ENCODE measurements at regions not wholly inside any gene's neighbourhood (a gene's known extent, or its start where the extent isn't known, plus 50 kb on each side); places are given as distances from the start of the nearest gene placed in this dataset.

- TF ChIP-seq CTCF (IDR thresholded peaks at IDR 0.05): no peak
Measured at GRCh38 chr1:70567167-70567566, 156.1 kb downstream of the CTH start.

DNA sequence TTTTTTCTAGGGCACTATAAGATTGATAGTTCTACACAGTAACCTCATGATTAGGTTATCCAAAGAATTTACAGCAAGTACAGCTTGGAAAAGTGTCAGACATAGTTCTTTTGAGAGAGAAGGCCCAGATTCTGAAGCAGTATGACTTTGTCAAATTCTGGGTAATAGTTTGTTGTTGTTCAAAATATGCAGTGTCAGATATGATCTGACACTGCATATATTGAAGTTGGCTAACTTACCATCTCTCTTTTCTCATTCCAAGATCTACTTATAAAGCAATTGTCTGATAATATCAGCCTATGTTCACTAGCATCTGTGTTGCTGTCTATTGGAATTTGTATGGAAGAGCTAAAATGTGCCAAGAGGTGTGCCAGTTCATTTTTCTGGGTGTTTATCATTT, 160.1 kb downstream of the CTH start:
- TF ChIP-seq CTCF (IDR thresholded peaks at IDR 0.05): no peak

DNA sequence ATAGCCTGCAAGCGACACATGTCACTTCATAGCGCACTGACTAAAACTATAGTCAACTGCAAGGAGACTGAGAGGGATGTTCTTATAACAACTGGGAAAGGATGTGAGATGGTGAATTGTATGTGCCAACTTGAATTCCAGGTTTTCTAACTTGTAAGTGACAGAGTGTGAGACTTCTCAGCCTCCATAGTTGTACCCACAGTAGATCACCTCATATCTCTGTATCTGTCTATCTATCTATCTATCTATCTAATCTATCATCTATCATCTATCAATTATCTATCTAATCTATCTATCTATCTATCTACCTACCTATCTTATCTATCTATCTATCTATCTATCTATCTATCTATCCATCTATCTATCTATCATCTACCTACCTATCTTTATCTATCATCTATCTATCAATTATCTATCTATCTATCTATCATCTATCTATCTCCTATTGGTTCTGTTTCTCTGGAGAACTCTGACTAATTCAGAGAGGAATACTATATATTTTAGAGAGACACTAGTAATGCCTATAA, 162.3 kb downstream of the CTH start:
- TF ChIP-seq CTCF (IDR thresholded peaks at IDR 0.05): no peak

GRCh38 chr1:70581661-70582060, 170.6 kb downstream of the CTH start:
- no peak for TF ChIP-seq CTCF (IDR thresholded peaks at IDR 0.05)

GRCh38 chr1:70583522-70583921, 172.5 kb downstream of the CTH start:
- no peak for TF ChIP-seq CTCF (IDR thresholded peaks at IDR 0.05)

- no peak for TF ChIP-seq CTCF (IDR thresholded peaks at IDR 0.05)
Measured at GRCh38 chr1:70586046-70586445, 175.0 kb downstream of the CTH start.

GRCh38 chr1:70587872-70588366, 176.9 kb downstream of the CTH start:
- no peak for TF ChIP-seq CTCF (IDR thresholded peaks at IDR 0.05)

DNA sequence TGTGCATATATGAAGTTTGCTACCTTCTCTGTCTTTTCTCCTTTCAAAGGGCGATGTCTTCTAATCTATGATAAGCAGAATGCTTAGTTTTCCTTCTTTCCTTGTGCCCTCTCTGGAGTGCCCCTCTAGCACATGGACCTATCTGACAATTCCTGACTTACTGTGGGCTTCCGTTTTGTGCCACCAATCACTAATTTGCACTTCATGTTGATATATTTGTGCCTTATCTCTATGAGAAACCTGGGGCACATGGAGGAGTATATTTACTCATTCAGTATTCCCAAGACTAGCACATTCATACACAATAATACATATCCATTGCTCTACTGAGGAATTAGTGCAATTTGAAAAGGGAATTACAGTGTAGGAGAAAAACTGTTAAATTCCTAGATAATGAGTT, 197.7 kb downstream of the CTH start:
- TF ChIP-seq CTCF (IDR thresholded peaks at IDR 0.05): no peak

Data from LNCAP (cell line).